Stomach (tissue), 4 donors: ENCODE measurements at regions not wholly inside any gene's neighbourhood (a gene's known extent, or its start where the extent isn't known, plus 50 kb on each side); places are given as distances from the start of the nearest gene placed in this dataset.
"Not testable (repeated sequence)": the region's sequence is repeated elsewhere in the genome, so short reads cannot be mapped to it uniquely, and the experiment has no call there.

Experiments used
- CTCF ChIP-seq, 7 experiments: fragments of 450-650 bp in 4 of 7; fragments of 200-600 bp in 3 of 7; sonication (generic) in 3 of 7; IDR thresholded peaks; one replicate each; pipeline ENCODE4 v1.5.1; 2016 to 2019; ENCODE audit warnings: antibody characterized with exemption in 7 of 7, control low read depth in 2 of 7, mild to moderate bottlenecking in 1 of 7
- EP300 ChIP-seq: sonication (generic); formaldehyde crosslinking; IDR thresholded peaks from one replicate; pipeline ENCODE4 v1.6.1; 2017; ENCODE audit warnings: antibody characterized with exemption
- POLR2AphosphoS5 ChIP-seq, 3 donors: sonication (generic); formaldehyde crosslinking; IDR thresholded peaks; one replicate each; pipeline ENCODE4 v1.6.1; 2016; ENCODE audit warnings: antibody characterized with exemption in 3 of 3

- not testable (repeated sequence) for TF ChIP-seq CTCF (IDR thresholded peaks at IDR 0.05); EP300; POLR2AphosphoS5 (IDR thresholded peaks at IDR 0.05)
Observed at GRCh38 chr5:126681314-126681713, 80.6 kb downstream of the PHAX start.
